SK-N-MC (cell line): ENCODE measurements at regions not wholly inside any gene's neighbourhood (a gene's known extent, or its start where the extent isn't known, plus 50 kb on each side); places are given as distances from the start of the nearest gene placed in this dataset.

ENCODE experiments used
- EZH2 ChIP-seq: fragments of 200-600 bp; sonication (generic); IDR thresholded peaks from one replicate; pipeline ENCODE4 v1.6.1; 2017; ENCODE audit warnings: antibody characterized with exemption
- POLR2AphosphoS5 ChIP-seq: IDR thresholded peaks from 2 replicates; pipeline ENCODE4 v1.6.1; 2012; ENCODE audit warnings: mild to moderate bottlenecking, low read depth, low read length, borderline replicate concordance

DNA sequence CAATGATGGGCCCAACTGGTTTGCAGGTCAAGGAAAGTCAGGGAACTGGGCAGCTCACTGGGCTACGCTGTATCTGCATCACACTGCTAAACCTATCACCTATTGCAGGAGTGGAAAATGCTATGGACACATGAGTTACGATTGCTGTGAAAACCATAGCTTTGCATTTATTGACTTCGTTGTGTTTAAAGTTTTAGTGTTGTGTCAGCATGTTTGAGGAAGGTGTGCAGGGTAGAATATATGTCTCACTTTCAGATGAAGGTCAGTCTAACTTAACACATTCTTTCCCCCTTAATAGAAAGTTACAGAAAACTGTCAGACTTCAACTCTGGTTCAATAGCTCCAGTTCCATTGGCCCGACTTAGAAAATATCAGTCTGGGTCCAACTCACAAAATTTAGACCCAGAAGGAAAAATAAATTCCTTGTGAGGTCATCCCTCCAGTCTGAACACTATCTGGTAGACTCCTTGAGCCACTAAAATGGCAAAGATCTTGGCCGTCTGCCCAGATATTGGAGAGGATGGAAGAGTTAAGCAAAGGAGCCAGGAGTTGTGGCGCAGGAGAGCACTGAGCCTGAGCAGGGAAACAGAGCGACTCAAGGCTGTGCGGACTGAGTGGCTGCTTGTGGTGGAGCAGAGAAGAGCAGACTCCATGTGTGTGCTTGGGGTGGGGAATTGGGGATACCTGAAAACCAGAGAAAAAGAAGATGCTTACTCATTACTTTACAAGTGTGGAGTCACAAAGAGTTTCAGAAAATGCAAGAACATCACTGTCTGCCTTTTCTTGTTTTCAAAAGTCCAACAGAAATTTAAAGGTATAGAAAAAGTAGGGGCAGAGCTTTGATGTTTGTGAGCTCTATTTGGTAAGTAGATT is 518.5 kb downstream of the FGF9 start:
- TF ChIP-seq EZH2 (no peak), POLR2AphosphoS5 (no peak)
